ENCODE measurements at regions not wholly inside any gene's neighbourhood (a gene's known extent, or its start where the extent isn't known, plus 50 kb on each side); places are given as distances from the start of the nearest gene placed in this dataset.

DNA sequence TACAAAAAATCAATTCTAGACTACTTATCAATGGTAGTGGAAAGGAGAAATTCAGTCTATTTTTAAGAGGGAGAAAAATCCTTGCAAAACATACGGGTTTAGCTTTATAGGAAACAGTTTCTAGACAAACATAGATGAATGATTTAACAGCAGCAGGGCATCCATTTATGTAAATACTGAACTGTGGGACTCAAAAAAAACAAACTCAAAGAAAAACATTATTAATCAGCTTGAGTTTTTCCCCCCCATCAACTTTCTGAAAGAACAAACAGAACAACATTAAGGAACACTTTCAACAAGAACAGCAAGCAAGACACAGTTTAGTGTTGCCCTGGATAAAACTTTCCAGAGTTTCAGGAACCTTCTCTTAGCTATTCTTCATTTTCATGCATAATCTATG, 147.3 kb upstream of the KCNK2 start:
- Histone ChIP-seq H4K20me1 (ENCODE audit: insufficient read depth, low read length) (no peaks in the 10 kb centered on the region), H3K79me2 (ENCODE audit: low read length) (no peaks in the 10 kb centered on the region), H3K9me3 (ENCODE audit: insufficient read depth, low read length) (no peaks in the 10 kb centered on the region), H3K27me3 (ENCODE audit: low read depth, low read length) (no peaks in the 10 kb centered on the region), H3K4me3 (ENCODE audit: low read length) (no peak overlapping the region), H2AFZ (ENCODE audit: low read depth, low read length) (no peak overlapping the region), H3K9ac (ENCODE audit: low read length) (no peak overlapping the region), H3K36me3 (replicated peaks; ENCODE audit: low read depth, low read length) (no peaks in the 10 kb centered on the region), H3K4me2 (ENCODE audit: low read length) (no peak overlapping the region), H3K4me1 (ENCODE audit: low read length) (no peaks in the 10 kb centered on the region; the same call in 1 of the 2 replicates), H3K27ac (ENCODE audit: low read length) (no peak overlapping the region)
- TF ChIP-seq, protein P1, sequence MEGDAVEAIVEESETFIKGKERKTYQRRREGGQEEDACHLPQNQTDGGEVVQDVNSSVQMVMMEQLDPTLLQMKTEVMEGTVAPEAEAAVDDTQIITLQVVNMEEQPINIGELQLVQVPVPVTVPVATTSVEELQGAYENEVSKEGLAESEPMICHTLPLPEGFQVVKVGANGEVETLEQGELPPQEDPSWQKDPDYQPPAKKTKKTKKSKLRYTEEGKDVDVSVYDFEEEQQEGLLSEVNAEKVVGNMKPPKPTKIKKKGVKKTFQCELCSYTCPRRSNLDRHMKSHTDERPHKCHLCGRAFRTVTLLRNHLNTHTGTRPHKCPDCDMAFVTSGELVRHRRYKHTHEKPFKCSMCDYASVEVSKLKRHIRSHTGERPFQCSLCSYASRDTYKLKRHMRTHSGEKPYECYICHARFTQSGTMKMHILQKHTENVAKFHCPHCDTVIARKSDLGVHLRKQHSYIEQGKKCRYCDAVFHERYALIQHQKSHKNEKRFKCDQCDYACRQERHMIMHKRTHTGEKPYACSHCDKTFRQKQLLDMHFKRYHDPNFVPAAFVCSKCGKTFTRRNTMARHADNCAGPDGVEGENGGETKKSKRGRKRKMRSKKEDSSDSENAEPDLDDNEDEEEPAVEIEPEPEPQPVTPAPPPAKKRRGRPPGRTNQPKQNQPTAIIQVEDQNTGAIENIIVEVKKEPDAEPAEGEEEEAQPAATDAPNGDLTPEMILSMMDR (IDR thresholded peaks at IDR 0.05; ENCODE audit: low read depth, low read length): no peak
- TF ChIP-seq EZH2phosphoT487 (IDR thresholded peaks at IDR 0.05; ENCODE audit: low read depth): no peak

- Histone ChIP-seq H3K9ac (ENCODE audit: low read length) (no peak overlapping the region), H3K4me2 (ENCODE audit: low read length) (no peak overlapping the region), H3K9me3 (ENCODE audit: insufficient read depth, low read length) (no peaks in the 10 kb centered on the region), H3K4me3 (ENCODE audit: low read length) (no peak overlapping the region), H3K4me1 (ENCODE audit: low read length) (no peaks in the 10 kb centered on the region; the same call in 1 of the 2 replicates), H3K36me3 (replicated peaks; ENCODE audit: low read depth, low read length) (no peaks in the 10 kb centered on the region), H3K79me2 (ENCODE audit: low read length) (no peaks in the 10 kb centered on the region), H2AFZ (ENCODE audit: low read depth, low read length) (no peak overlapping the region), H4K20me1 (ENCODE audit: insufficient read depth, low read length) (no peaks in the 10 kb centered on the region), H3K27ac (ENCODE audit: low read length) (no peak overlapping the region), H3K27me3 (ENCODE audit: low read depth, low read length) (no peaks in the 10 kb centered on the region)
- TF ChIP-seq EZH2phosphoT487 (IDR thresholded peaks at IDR 0.05; ENCODE audit: low read depth): no peak
- TF ChIP-seq, protein P1 (IDR thresholded peaks at IDR 0.05; ENCODE audit: low read depth, low read length): no peak
These were observed 143.4 kb upstream of the KCNK2 start for GRCh38 chr1:214939180-214939579.

GRCh38 chr1:214941061-214941460, 141.5 kb upstream of the KCNK2 start:
- no peak overlapping the region for H3K9ac ChIP-seq (ENCODE audit: low read length)
- H3K4me2 ChIP-seq (ENCODE audit: low read length): no peak overlapping the region
- H3K9me3 ChIP-seq (ENCODE audit: insufficient read depth, low read length): no peaks in the 10 kb centered on the region
- no peaks in the 10 kb centered on the region for H3K79me2 ChIP-seq (ENCODE audit: low read length)
- no peak overlapping the region for H3K27ac ChIP-seq (ENCODE audit: low read length)
- no peaks in the 10 kb centered on the region for H4K20me1 ChIP-seq (ENCODE audit: insufficient read depth, low read length)
- H3K36me3 ChIP-seq (replicated peaks; ENCODE audit: low read depth, low read length): no peaks in the 10 kb centered on the region
- H2AFZ ChIP-seq (ENCODE audit: low read depth, low read length): no peak overlapping the region
- no peak overlapping the region for H3K4me3 ChIP-seq (ENCODE audit: low read length)
- no peaks in the 10 kb centered on the region for H3K4me1 ChIP-seq (ENCODE audit: low read length)
- TF ChIP-seq, protein P1 (IDR thresholded peaks at IDR 0.05; ENCODE audit: low read depth, low read length): no peak
- no peak for TF ChIP-seq EZH2phosphoT487 (IDR thresholded peaks at IDR 0.05; ENCODE audit: low read depth)
- H3K27me3 ChIP-seq (ENCODE audit: low read depth, low read length): no peaks in the 10 kb centered on the region

DNA sequence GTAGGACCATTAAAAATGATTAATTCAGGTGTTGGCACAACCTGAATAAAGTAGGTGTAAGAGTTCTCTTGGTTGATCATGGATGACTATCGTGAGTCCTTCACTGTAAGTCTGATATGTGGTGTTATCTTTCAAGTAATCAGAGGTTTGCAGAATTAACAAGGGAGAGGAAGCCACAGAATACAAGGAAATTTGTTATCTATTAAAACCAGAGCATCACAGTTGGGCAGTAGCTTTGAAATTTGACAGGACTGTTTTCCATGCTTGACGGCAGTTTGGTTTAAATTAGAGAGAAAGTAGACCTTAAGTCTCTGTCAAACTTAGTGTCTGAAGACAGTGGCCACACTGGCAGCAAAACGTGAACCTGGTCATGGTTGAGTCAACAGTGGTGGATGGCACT, 139.5 kb upstream of the KCNK2 start:
- H2AFZ ChIP-seq (ENCODE audit: low read depth, low read length): no peak overlapping the region
- H4K20me1 ChIP-seq (ENCODE audit: insufficient read depth, low read length): no peaks in the 10 kb centered on the region
- no peak overlapping the region for H3K9ac ChIP-seq (ENCODE audit: low read length)
- no peaks in the 10 kb centered on the region for H3K27me3 ChIP-seq (ENCODE audit: low read depth, low read length)
- TF ChIP-seq, protein P1 (IDR thresholded peaks at IDR 0.05; ENCODE audit: low read depth, low read length): no peak
- no peak for TF ChIP-seq EZH2phosphoT487 (IDR thresholded peaks at IDR 0.05; ENCODE audit: low read depth)
- no peak overlapping the region for H3K27ac ChIP-seq (ENCODE audit: low read length)
- H3K9me3 ChIP-seq (ENCODE audit: insufficient read depth, low read length): no peaks in the 10 kb centered on the region
- no peaks in the 10 kb centered on the region for H3K79me2 ChIP-seq (ENCODE audit: low read length)
- H3K4me1 ChIP-seq (ENCODE audit: low read length): no peaks in the 10 kb centered on the region
- H3K4me2 ChIP-seq (ENCODE audit: low read length): no peak overlapping the region
- no peak overlapping the region for H3K4me3 ChIP-seq (ENCODE audit: low read length)
- no peaks in the 10 kb centered on the region for H3K36me3 ChIP-seq (replicated peaks; ENCODE audit: low read depth, low read length)

Measured in OCI-LY3 (cell line).